Activated T-cell treated with anti-CD3 and anti-CD28 coated beads, Interleukin-2, amount 50 U/mL, for 1 hour (primary cell): ENCODE measurements at regions not wholly inside any gene's neighbourhood (a gene's known extent, or its start where the extent isn't known, plus 50 kb on each side); places are given as distances from the start of the nearest gene placed in this dataset.

Experiments used
- DNase-seq: peaks from one replicate; pipeline ENCODE4 v3.0.0-alpha.2; 2020

- DNase-seq = peak; percentile 9
Observed at GRCh38 chr19:16023146-16023915, 53.0 kb upstream of the TPM4 start.

DNA sequence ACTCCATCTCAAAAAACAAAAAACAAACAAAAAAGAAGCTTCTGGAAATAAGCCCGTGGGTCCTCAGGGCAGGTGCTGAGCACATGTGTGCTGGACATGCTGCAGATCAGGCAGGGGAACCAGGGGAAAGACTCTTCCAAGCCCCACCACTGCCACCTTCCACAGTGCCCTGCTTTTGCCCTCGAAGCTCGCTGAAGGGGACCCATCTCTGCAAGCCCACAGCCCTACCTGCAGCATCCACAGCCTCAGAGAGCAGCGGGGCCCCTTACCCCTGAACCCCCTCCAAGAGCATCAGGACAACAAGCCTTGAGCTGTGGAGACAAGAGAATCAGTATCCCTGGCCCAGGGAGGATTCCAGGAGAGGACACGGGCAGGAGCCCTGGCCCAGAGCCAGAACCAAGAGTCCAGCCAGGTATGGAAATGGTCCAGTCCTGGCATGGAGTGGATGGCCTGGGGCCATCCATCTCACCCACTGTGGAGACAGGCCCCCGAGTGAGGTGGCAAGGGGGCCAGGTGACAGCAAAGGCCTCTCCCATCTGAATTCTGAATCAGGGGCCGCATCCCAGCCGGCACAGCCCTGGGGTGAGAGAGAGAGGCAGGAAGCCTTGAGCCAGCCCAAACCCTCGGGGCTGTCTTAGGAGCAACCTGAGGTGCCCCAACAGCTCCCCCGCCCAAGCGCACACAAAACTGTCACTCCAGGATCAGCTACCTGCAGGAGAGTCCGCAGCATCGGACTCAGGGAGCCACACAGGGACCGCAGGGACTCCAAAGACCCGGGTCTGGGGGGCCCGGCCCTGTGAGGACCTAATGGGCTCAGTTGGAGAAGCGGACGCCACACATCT lies 51.8 kb upstream of the TPM4 start:
- DNase-seq = peak; percentile 9

- DNase-seq = no peak
Observed at GRCh38 chr19:16025108-16026101, 50.9 kb upstream of the TPM4 start.

GRCh38 chr19:16026131-16026530 lies 50.2 kb upstream of the TPM4 start:
- DNase-seq = no peak
